HCT116 (cell line): ENCODE measurements at regions not wholly inside any gene's neighbourhood (a gene's known extent, or its start where the extent isn't known, plus 50 kb on each side); places are given as distances from the start of the nearest gene placed in this dataset.

Experiments
- CTCF ChIP-seq, 3 experiments: fragments of 200-600 bp in 1 of 3; sonication (generic) in 1 of 3; IDR thresholded peaks in 2 of 3; conservative IDR thresholded peaks in 1 of 3; 2 replicates each; pipeline ENCODE4 v1.5.1; 2012 to 2017; ENCODE audit warnings: low read depth in 2 of 3, low read length in 2 of 3, antibody characterized with exemption in 1 of 3, borderline replicate concordance in 1 of 3, control low read depth in 1 of 3, mild to moderate bottlenecking in 1 of 3, mixed read lengths in 1 of 3, mixed run types in 1 of 3, moderate library complexity in 1 of 3; ENCODE audit not compliant: insufficient read depth in 1 of 3
- POLR2A ChIP-seq: IDR thresholded peaks from 2 replicates; pipeline ENCODE4 v1.7.0; 2011; ENCODE audit warnings: borderline replicate concordance; ENCODE audit not compliant: insufficient read depth, insufficient read length; ENCODE audit errors: extremely low read depth
- RAD21 ChIP-seq: IDR thresholded peaks from 2 replicates; pipeline ENCODE4 v1.6.1; 2012; ENCODE audit warnings: low read depth, mild to moderate bottlenecking

DNA sequence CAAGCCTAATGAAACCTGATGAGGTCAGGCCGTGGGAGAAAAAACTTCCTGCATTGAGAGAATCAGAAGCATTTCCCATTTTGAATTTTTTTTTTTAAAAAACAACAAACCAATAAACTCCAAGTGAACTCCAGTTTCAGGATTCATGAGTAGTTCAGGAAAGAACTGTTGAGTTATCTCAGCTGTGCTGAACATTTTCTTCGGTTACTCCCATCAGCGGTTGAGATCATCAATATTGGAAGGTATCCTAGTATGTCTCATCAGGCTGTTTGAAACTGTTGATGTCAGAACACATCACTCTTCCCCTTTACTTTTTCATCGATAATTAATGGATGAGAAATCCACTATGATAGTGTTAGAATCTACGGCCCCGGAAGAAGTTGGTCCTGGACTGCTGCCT is 82.4 kb upstream of the ADGRG2 start:
- TF ChIP-seq RAD21 (no peak), CTCF (IDR thresholded peaks at IDR 0.05 in 2 of 3, conservative IDR thresholded peaks at IDR 0.05 in 1 of 3; ENCODE audit: borderline replicate concordance in 1 of 3, insufficient read depth in 1 of 3, low read depth in 2 of 3, low read length in 2 of 3) (no peak), POLR2A (no peak)
